A673 (cell line): ENCODE measurements at regions not wholly inside any gene's neighbourhood (a gene's known extent, or its start where the extent isn't known, plus 50 kb on each side); places are given as distances from the start of the nearest gene placed in this dataset.

ENCODE experiments used
- BruUV-seq: library from RNA; stranded (reverse); fragments of 400-500 nt; replicated peaks from 2 replicates; lab custom pipeline; 2021; lab: Mats Ljungman, UMichigan
- CTCF ChIA-PET: fragments of 300-600 bp; sonication (Branson Sonifier 250); formaldehyde crosslinking; loops from one replicate; lab custom pipeline; 2022; ENCODE audit warnings: antibody characterized with exemption; lab: Charles Lee
- POLR2A ChIA-PET: fragments of 300-600 bp; sonication (Branson Sonifier 250); formaldehyde crosslinking; loops from one replicate; lab custom pipeline; 2022; ENCODE audit warnings: antibody characterized with exemption; ENCODE audit not compliant: low non-redundant PET; lab: Charles Lee
- DNase-seq: peaks from one replicate; pipeline ENCODE4 v3.0.0-alpha.2; 2015; ENCODE audit warnings: low spot score
- H3K27ac ChIP-seq: fragments of 200-600 bp; sonication (generic); 2 replicates; pipeline ENCODE4 v1.5.1; 2016; ENCODE audit warnings: mixed run types, low read depth, mild to moderate bottlenecking, mixed read lengths, antibody characterized with exemption, low read length; ENCODE audit not compliant: poor library complexity, severe bottlenecking
- H3K27me3 ChIP-seq: fragments of 200-600 bp; sonication (generic); replicated peaks from 2 replicates; pipeline ENCODE4 v1.6.1; 2017; ENCODE audit warnings: mixed run types, low read depth, mild to moderate bottlenecking, mixed read lengths, antibody characterized with exemption, low read length; ENCODE audit not compliant: insufficient read depth, poor library complexity
- H3K36me3 ChIP-seq: fragments of 200-600 bp; sonication (generic); 2 replicates; pipeline ENCODE4 v1.6.1; 2016; ENCODE audit warnings: mixed run types, mild to moderate bottlenecking, mixed read lengths, antibody characterized with exemption, low read length; ENCODE audit not compliant: insufficient read depth, poor library complexity, severe bottlenecking
- H3K4me1 ChIP-seq: fragments of 200-600 bp; sonication (generic); 2 replicates; pipeline ENCODE4 v1.6.1; 2017; ENCODE audit warnings: mixed run types, mild to moderate bottlenecking, mixed read lengths, antibody characterized with exemption, low read length; ENCODE audit not compliant: insufficient read depth, poor library complexity, severe bottlenecking
- H3K4me3 ChIP-seq: fragments of 200-600 bp; sonication (generic); 2 replicates; pipeline ENCODE4 v1.5.1; 2016; ENCODE audit warnings: low read depth, mixed run types, mild to moderate bottlenecking, mixed read lengths, low read length; ENCODE audit not compliant: poor library complexity, severe bottlenecking
- H3K9me3 ChIP-seq: fragments of 200-600 bp; sonication (generic); 2 replicates; pipeline ENCODE4 v1.6.1; 2016; ENCODE audit warnings: mixed run types, low read depth, mild to moderate bottlenecking, mixed read lengths, antibody characterized with exemption, low read length; ENCODE audit not compliant: poor library complexity, severe bottlenecking
- CTCF ChIP-seq: fragments of 300-800, 200-600 bp; sonication (generic); conservative IDR thresholded peaks from 2 replicates; pipeline ENCODE4 v1.5.1; 2017; ENCODE audit warnings: low read depth, mild to moderate bottlenecking, antibody characterized with exemption, low read length, moderate library complexity, mixed read lengths
- EZH2 ChIP-seq: fragments of 200-600 bp; sonication (generic); IDR thresholded peaks from 2 replicates; pipeline ENCODE4 v1.6.1; 2017; ENCODE audit warnings: borderline replicate concordance, low read depth, mild to moderate bottlenecking, mixed read lengths, antibody characterized with exemption, low read length; ENCODE audit not compliant: poor library complexity, severe bottlenecking
- intact Hi-C: fragments of 100-400 bp; cut with micrococcal nuclease; formaldehyde crosslinking; loops from one replicate; pipeline ENCODE4 v1.10.0; 2022; ENCODE audit not compliant: unreplicated experiment

GRCh38 chr13:109954441-109954840, 168.1 kb upstream of the IRS2 start:
- Histone ChIP-seq H3K27ac (no peak overlapping the region), H3K27me3 (peaks cover under 1% of the 10 kb centered on the region), H3K9me3 (no peaks in the 10 kb centered on the region), H3K36me3 (no peaks in the 10 kb centered on the region), H3K4me1 (no peaks in the 10 kb centered on the region), H3K4me3 (no peak overlapping the region)
- intact Hi-C loops: no loop called here
- DNase-seq: no peak
- no TSS peak for BruUV-seq
- no peak for TF ChIP-seq CTCF
- no peak for TF ChIP-seq EZH2
- CTCF ChIA-PET: no interaction called here
- POLR2A ChIA-PET: no interaction called here

GRCh38 chr13:109951491-109951890, 165.1 kb upstream of the IRS2 start:
- H3K4me1 ChIP-seq: no peaks in the 10 kb centered on the region
- no peaks in the 10 kb centered on the region for H3K36me3 ChIP-seq
- ChIA-PET CTCF (no interaction called here), POLR2A (no interaction called here)
- DNase-seq: no peak
- BruUV-seq: no TSS peak
- H3K27me3 ChIP-seq: no peaks in the 10 kb centered on the region
- H3K4me3 ChIP-seq: no peak overlapping the region
- H3K27ac ChIP-seq: no peak overlapping the region
- TF ChIP-seq CTCF: no peak
- no peak for TF ChIP-seq EZH2
- H3K9me3 ChIP-seq: no peaks in the 10 kb centered on the region
- intact Hi-C loops: no loop called here

GRCh38 chr13:109949397-109949796, 163.0 kb upstream of the IRS2 start:
- no peak for TF ChIP-seq EZH2
- no peak for TF ChIP-seq CTCF
- Histone ChIP-seq H3K27me3 (no peaks in the 10 kb centered on the region), H3K9me3 (no peaks in the 10 kb centered on the region), H3K4me3 (no peak overlapping the region), H3K27ac (no peak overlapping the region), H3K4me1 (no peaks in the 10 kb centered on the region), H3K36me3 (no peaks in the 10 kb centered on the region)
- POLR2A ChIA-PET: no interaction called here
- CTCF ChIA-PET: no interaction called here
- BruUV-seq: no TSS peak
- DNase-seq: no peak
- intact Hi-C loops: no loop called here
